Neural cell (in vitro differentiated cells): ENCODE measurements at regions not wholly inside any gene's neighbourhood (a gene's known extent, or its start where the extent isn't known, plus 50 kb on each side); places are given as distances from the start of the nearest gene placed in this dataset.

Experiments
- CTCF ChIP-seq: fragments of 450-650 bp; IDR thresholded peaks from 2 replicates; pipeline ENCODE4 v1.5.1; 2014; ENCODE audit warnings: antibody characterized with exemption, mild to moderate bottlenecking, moderate library complexity; ENCODE audit not compliant: poor library complexity, severe bottlenecking
- REST ChIP-seq: IDR thresholded peaks from 2 replicates; pipeline ENCODE4 v1.6.1; 2012; ENCODE audit warnings: borderline replicate concordance
- TAF1 ChIP-seq: IDR thresholded peaks from 2 replicates; pipeline ENCODE4 v1.6.1; 2012; ENCODE audit warnings: low read depth

GRCh38 chr9:104227108-104227507, 133.0 kb downstream of the SMC2 start:
- TF ChIP-seq REST: no peak
- TF ChIP-seq CTCF: no peak
- no peak for TF ChIP-seq TAF1
